CD4-positive, alpha-beta T cell (primary cell): ENCODE measurements at regions not wholly inside any gene's neighbourhood (a gene's known extent, or its start where the extent isn't known, plus 50 kb on each side); places are given as distances from the start of the nearest gene placed in this dataset.

Experiments
- ATAC-seq: fragments of 200-7000 bp; cut with Tn5 transposase; one replicate; pipeline ENCODE4 v1.10.0; 2022; ENCODE audit warnings: mild to moderate bottlenecking; ENCODE audit not compliant: poor library complexity
- CTCF ChIA-PET: fragments of 350-600 bp; sonication (Branson Sonifier 250); formaldehyde crosslinking; loops from one replicate; lab custom pipeline; 2021; ENCODE audit warnings: antibody characterized with exemption, inconsistent platforms; lab: Charles Lee
- POLR2A ChIA-PET: fragments of 350-600 bp; sonication (Branson Sonifier 250); formaldehyde crosslinking; loops from one replicate; lab custom pipeline; 2021; ENCODE audit warnings: antibody characterized with exemption, inconsistent platforms; lab: Charles Lee
- DNase-seq, 14 experiments: peaks; one replicate each; pipeline ENCODE4 v3.0.0-alpha.2; 2013 to 2020; ENCODE audit warnings: mixed read lengths in 2 of 14
- H3K27ac ChIP-seq, 2 donors: one replicate each; pipeline versions ENCODE4 v1.5.1 to v1.7.0; 2013; ENCODE audit warnings: low read length in 2 of 2, low read depth in 1 of 2, mild to moderate bottlenecking in 1 of 2
- H3K27me3 ChIP-seq, 2 experiments: 1 replicate in 1 of 2; 2 replicates in 1 of 2; pipeline versions ENCODE4 v1.6.1 to v1.7.0; 2013; ENCODE audit warnings: low read length in 2 of 2, control low read depth in 1 of 2, mild to moderate bottlenecking in 1 of 2, moderate library complexity in 1 of 2; ENCODE audit not compliant: insufficient read depth in 2 of 2, control insufficient read depth in 1 of 2
- H3K36me3 ChIP-seq: one replicate; pipeline ENCODE4 v1.6.1; 2013; ENCODE audit warnings: low read length, control low read depth; ENCODE audit not compliant: insufficient read depth
- H3K4me1 ChIP-seq: one replicate; pipeline ENCODE4 v1.6.1; 2013; ENCODE audit warnings: low read length, control low read depth; ENCODE audit not compliant: insufficient read depth
- H3K4me3 ChIP-seq: one replicate; pipeline ENCODE4 v1.5.1; 2013; ENCODE audit warnings: mild to moderate bottlenecking, low read length, moderate library complexity
- H3K9me3 ChIP-seq, 2 experiments: 1 replicate in 1 of 2; 2 replicates in 1 of 2; pipeline versions ENCODE4 v1.6.1 to v1.7.0; 2013; ENCODE audit warnings: low read length in 2 of 2, mild to moderate bottlenecking in 2 of 2, control low read depth in 1 of 2, moderate library complexity in 1 of 2; ENCODE audit not compliant: control insufficient read depth in 1 of 2, insufficient read depth in 1 of 2
- H3K27ac Mint-ChIP-seq: one replicate; pipeline ENCODE4 v1.8.0; 2020; ENCODE audit warnings: mixed read lengths
- H3K27me3 Mint-ChIP-seq: one replicate; pipeline ENCODE4 v1.8.0; 2021; ENCODE audit warnings: mixed read lengths
- H3K36me3 Mint-ChIP-seq: one replicate; pipeline ENCODE4 v1.8.0; 2021; ENCODE audit warnings: low read depth, mixed read lengths
- H3K4me1 Mint-ChIP-seq: one replicate; pipeline ENCODE4 v1.8.0; 2021; ENCODE audit warnings: low read depth, mixed read lengths
- H3K4me3 Mint-ChIP-seq: one replicate; pipeline ENCODE4 v1.8.0; 2020; ENCODE audit warnings: mild to moderate bottlenecking, mixed read lengths
- H3K9me3 Mint-ChIP-seq: one replicate; pipeline ENCODE4 v1.8.0; 2020; ENCODE audit warnings: mixed read lengths
- intact Hi-C, 2 experiments: fragments of 100-400 bp; cut with DNase I in 1 of 2; cut with micrococcal nuclease in 1 of 2; formaldehyde crosslinking; loops; one replicate each; pipeline versions ENCODE4 v1.15.1 to v1.9.0; 2023 to 2025; cut with DNase I, micrococcal nuclease
- TF ChIP-seq, protein P1 (sequence below): fragments of 200-600 bp; IDR thresholded peaks from one replicate; pipeline ENCODE4 v1.8.0; 2022; ENCODE audit warnings: antibody characterized with exemption, mild to moderate bottlenecking

GRCh38 chr12:81809113-81809777 is 50.1 kb upstream of the PPFIA2 start:
- no peaks in the 10 kb centered on the region for H3K27me3 Mint-ChIP-seq
- ATAC-seq (no peak), DNase-seq (no peak)
- Histone ChIP-seq H3K4me1 (peaks cover 3% of the 10 kb centered on the region), H3K27me3 (no peaks in the 10 kb centered on the region), H3K4me3 (no peak overlapping the region), H3K27ac (no peak overlapping the region), H3K9me3 (peaks cover 0 to 7% of the 10 kb centered on the region in 2 experiments), H3K36me3 (no peaks in the 10 kb centered on the region)
- ChIA-PET CTCF (no interaction called here), POLR2A (no interaction called here)
- no peak overlapping the region for H3K4me3 Mint-ChIP-seq
- no peak overlapping the region for H3K27ac Mint-ChIP-seq
- H3K36me3 Mint-ChIP-seq, result no peaks in the 10 kb centered on the region
- intact Hi-C loops, result no loop called here
- TF ChIP-seq, protein P1, sequence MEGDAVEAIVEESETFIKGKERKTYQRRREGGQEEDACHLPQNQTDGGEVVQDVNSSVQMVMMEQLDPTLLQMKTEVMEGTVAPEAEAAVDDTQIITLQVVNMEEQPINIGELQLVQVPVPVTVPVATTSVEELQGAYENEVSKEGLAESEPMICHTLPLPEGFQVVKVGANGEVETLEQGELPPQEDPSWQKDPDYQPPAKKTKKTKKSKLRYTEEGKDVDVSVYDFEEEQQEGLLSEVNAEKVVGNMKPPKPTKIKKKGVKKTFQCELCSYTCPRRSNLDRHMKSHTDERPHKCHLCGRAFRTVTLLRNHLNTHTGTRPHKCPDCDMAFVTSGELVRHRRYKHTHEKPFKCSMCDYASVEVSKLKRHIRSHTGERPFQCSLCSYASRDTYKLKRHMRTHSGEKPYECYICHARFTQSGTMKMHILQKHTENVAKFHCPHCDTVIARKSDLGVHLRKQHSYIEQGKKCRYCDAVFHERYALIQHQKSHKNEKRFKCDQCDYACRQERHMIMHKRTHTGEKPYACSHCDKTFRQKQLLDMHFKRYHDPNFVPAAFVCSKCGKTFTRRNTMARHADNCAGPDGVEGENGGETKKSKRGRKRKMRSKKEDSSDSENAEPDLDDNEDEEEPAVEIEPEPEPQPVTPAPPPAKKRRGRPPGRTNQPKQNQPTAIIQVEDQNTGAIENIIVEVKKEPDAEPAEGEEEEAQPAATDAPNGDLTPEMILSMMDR, result no peak
- peaks cover 8% of the 10 kb centered on the region for H3K4me1 Mint-ChIP-seq
- no peaks in the 10 kb centered on the region for H3K9me3 Mint-ChIP-seq
